DMS 273 (cell line): ENCODE measurements at regions not wholly inside any gene's neighbourhood (a gene's known extent, or its start where the extent isn't known, plus 50 kb on each side); places are given as distances from the start of the nearest gene placed in this dataset.

Experiments used
- DNase-seq: peaks from one replicate; lab custom pipeline; 2025; ENCODE audit not compliant: unreplicated experiment; lab: John Stamatoyannopoulos, UW

GRCh38 chr3:111470032-111470431 is 72.0 kb upstream of the CD96 start:
- DNase-seq: no peak

GRCh38 chr3:111471831-111472230 is 70.2 kb upstream of the CD96 start:
- DNase-seq: no peak

GRCh38 chr3:111472556-111472955 is 69.4 kb upstream of the CD96 start:
- DNase-seq: no peak

GRCh38 chr3:111473550-111473949 is 68.4 kb upstream of the CD96 start:
- peak; percentile 45 for DNase-seq

- peak; percentile 66 for DNase-seq
These were observed 65.3 kb upstream of the CD96 start for GRCh38 chr3:111476701-111477100.

- no peak for DNase-seq
These were observed 61.9 kb upstream of the CD96 start for GRCh38 chr3:111480091-111480490.

- no peak for DNase-seq
These were observed 60.4 kb upstream of the CD96 start for GRCh38 chr3:111481551-111481950.

- DNase-seq: no peak
These were observed 59.4 kb upstream of the CD96 start for GRCh38 chr3:111482574-111482973.

GRCh38 chr3:111485086-111485485 is 56.9 kb upstream of the CD96 start:
- peak; percentile 46 for DNase-seq
